NCI-H2081 treated with DMSO at 0.1 percent for 48 hours (cell line): ENCODE measurements at regions not wholly inside any gene's neighbourhood (a gene's known extent, or its start where the extent isn't known, plus 50 kb on each side); places are given as distances from the start of the nearest gene placed in this dataset.

ENCODE experiments used
- DNase-seq: peaks from one replicate; lab custom pipeline; 2025; lab: John Stamatoyannopoulos, UW

GRCh38 chrX:69277369-69277990 is 112.2 kb upstream of the PJA1 start:
- DNase-seq, result no peak

GRCh38 chrX:69268611-69269010 is 103.4 kb upstream of the PJA1 start:
- no peak for DNase-seq

GRCh38 chrX:69264158-69264581 is 98.9 kb upstream of the PJA1 start:
- DNase-seq, result no peak

- DNase-seq, result no peak
Observed at GRCh38 chrX:69263251-69263820, 98.1 kb upstream of the PJA1 start.

GRCh38 chrX:69262036-69262936 is 97.0 kb upstream of the PJA1 start:
- DNase-seq, result no peak

- DNase-seq, result no peak
Observed at GRCh38 chrX:69260169-69260568, 94.9 kb upstream of the PJA1 start.

GRCh38 chrX:69258893-69259292 is 93.6 kb upstream of the PJA1 start:
- DNase-seq, result no peak

GRCh38 chrX:69257499-69258127 is 92.4 kb upstream of the PJA1 start:
- no peak for DNase-seq

GRCh38 chrX:69256291-69256565 is 91.0 kb upstream of the PJA1 start:
- no peak for DNase-seq

- no peak for DNase-seq
Observed at GRCh38 chrX:69255441-69256290, 90.4 kb upstream of the PJA1 start.

- DNase-seq, result no peak
Observed at GRCh38 chrX:69253821-69254220, 88.6 kb upstream of the PJA1 start.

- no peak for DNase-seq
Observed at GRCh38 chrX:69243276-69243675, 78.0 kb upstream of the PJA1 start.

GRCh38 chrX:69238887-69239231 is 73.6 kb upstream of the PJA1 start:
- DNase-seq, result no peak

GRCh38 chrX:69238114-69238886 is 73.0 kb upstream of the PJA1 start:
- no peak for DNase-seq

- no peak for DNase-seq
Observed at GRCh38 chrX:69237236-69237635, 72.0 kb upstream of the PJA1 start.

- DNase-seq, result no peak
Observed at GRCh38 chrX:69236641-69237040, 71.4 kb upstream of the PJA1 start.

- DNase-seq, result no peak
Observed at GRCh38 chrX:69234624-69235023, 69.4 kb upstream of the PJA1 start.

- DNase-seq, result no peak
Observed at GRCh38 chrX:69232945-69233344, 67.7 kb upstream of the PJA1 start.

- no peak for DNase-seq
Observed at GRCh38 chrX:69231903-69232302, 66.7 kb upstream of the PJA1 start.

GRCh38 chrX:69229436-69229835 is 64.2 kb upstream of the PJA1 start:
- DNase-seq, result no peak

GRCh38 chrX:69228732-69229131 is 63.5 kb upstream of the PJA1 start:
- DNase-seq, result no peak
